A673 (cell line): ENCODE measurements at regions not wholly inside any gene's neighbourhood (a gene's known extent, or its start where the extent isn't known, plus 50 kb on each side); places are given as distances from the start of the nearest gene placed in this dataset.

Source experiments
- BruUV-seq: library from RNA; stranded (reverse); fragments of 400-500 nt; replicated peaks from 2 replicates; lab custom pipeline; 2021; lab: Mats Ljungman, UMichigan
- CTCF ChIA-PET: fragments of 300-600 bp; sonication (Branson Sonifier 250); formaldehyde crosslinking; loops from one replicate; lab custom pipeline; 2022; ENCODE audit warnings: antibody characterized with exemption; lab: Charles Lee
- POLR2A ChIA-PET: fragments of 300-600 bp; sonication (Branson Sonifier 250); formaldehyde crosslinking; loops from one replicate; lab custom pipeline; 2022; ENCODE audit warnings: antibody characterized with exemption; ENCODE audit not compliant: low non-redundant PET; lab: Charles Lee
- DNase-seq: peaks from one replicate; pipeline ENCODE4 v3.0.0-alpha.2; 2015; ENCODE audit warnings: low spot score
- H3K27ac ChIP-seq: fragments of 200-600 bp; sonication (generic); 2 replicates; pipeline ENCODE4 v1.5.1; 2016; ENCODE audit warnings: mixed run types, low read depth, mild to moderate bottlenecking, mixed read lengths, antibody characterized with exemption, low read length; ENCODE audit not compliant: poor library complexity, severe bottlenecking
- H3K27me3 ChIP-seq: fragments of 200-600 bp; sonication (generic); replicated peaks from 2 replicates; pipeline ENCODE4 v1.6.1; 2017; ENCODE audit warnings: mixed run types, low read depth, mild to moderate bottlenecking, mixed read lengths, antibody characterized with exemption, low read length; ENCODE audit not compliant: insufficient read depth, poor library complexity
- H3K36me3 ChIP-seq: fragments of 200-600 bp; sonication (generic); 2 replicates; pipeline ENCODE4 v1.6.1; 2016; ENCODE audit warnings: mixed run types, mild to moderate bottlenecking, mixed read lengths, antibody characterized with exemption, low read length; ENCODE audit not compliant: insufficient read depth, poor library complexity, severe bottlenecking
- H3K4me1 ChIP-seq: fragments of 200-600 bp; sonication (generic); 2 replicates; pipeline ENCODE4 v1.6.1; 2017; ENCODE audit warnings: mixed run types, mild to moderate bottlenecking, mixed read lengths, antibody characterized with exemption, low read length; ENCODE audit not compliant: insufficient read depth, poor library complexity, severe bottlenecking
- H3K4me3 ChIP-seq: fragments of 200-600 bp; sonication (generic); 2 replicates; pipeline ENCODE4 v1.5.1; 2016; ENCODE audit warnings: low read depth, mixed run types, mild to moderate bottlenecking, mixed read lengths, low read length; ENCODE audit not compliant: poor library complexity, severe bottlenecking
- H3K9me3 ChIP-seq: fragments of 200-600 bp; sonication (generic); 2 replicates; pipeline ENCODE4 v1.6.1; 2016; ENCODE audit warnings: mixed run types, low read depth, mild to moderate bottlenecking, mixed read lengths, antibody characterized with exemption, low read length; ENCODE audit not compliant: poor library complexity, severe bottlenecking
- CTCF ChIP-seq: fragments of 300-800, 200-600 bp; sonication (generic); conservative IDR thresholded peaks from 2 replicates; pipeline ENCODE4 v1.5.1; 2017; ENCODE audit warnings: low read depth, mild to moderate bottlenecking, antibody characterized with exemption, low read length, moderate library complexity, mixed read lengths
- EZH2 ChIP-seq: fragments of 200-600 bp; sonication (generic); IDR thresholded peaks from 2 replicates; pipeline ENCODE4 v1.6.1; 2017; ENCODE audit warnings: borderline replicate concordance, low read depth, mild to moderate bottlenecking, mixed read lengths, antibody characterized with exemption, low read length; ENCODE audit not compliant: poor library complexity, severe bottlenecking
- intact Hi-C: fragments of 100-400 bp; cut with micrococcal nuclease; formaldehyde crosslinking; loops from one replicate; pipeline ENCODE4 v1.10.0; 2022; ENCODE audit not compliant: unreplicated experiment

DNA sequence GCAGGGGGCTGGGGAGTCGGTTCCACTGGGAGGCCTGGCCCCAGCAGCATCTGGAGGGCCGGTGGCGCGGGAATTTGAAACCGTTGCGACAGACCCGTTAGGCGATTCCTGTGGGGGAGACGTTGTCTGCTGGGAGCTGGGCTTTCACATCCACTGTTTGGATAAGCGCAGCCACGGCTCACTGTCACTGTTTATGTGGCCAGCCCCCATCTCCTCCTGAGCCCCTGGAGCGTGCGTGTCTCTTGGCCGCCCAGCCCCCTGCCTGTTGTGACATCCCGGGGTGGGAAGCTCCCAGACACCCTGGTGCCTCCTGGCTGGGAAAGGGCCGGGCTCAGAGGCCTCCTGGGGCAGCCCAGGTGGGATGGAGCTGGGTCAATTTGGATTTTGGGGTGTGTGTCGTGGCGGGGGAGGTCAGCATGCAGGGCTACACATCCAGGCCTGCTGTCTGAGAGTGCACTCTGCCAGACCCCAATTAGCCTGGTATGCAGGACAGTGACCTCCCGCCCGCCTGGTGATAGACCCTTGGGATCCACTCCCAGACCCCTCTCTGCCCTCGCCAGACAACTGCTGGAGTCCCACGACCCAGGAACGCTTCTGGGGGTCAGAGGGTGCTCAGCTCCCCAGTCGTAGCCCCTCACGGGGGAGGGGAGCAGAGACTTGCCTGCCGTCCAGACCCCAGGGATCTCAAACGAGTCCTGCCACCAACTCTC is 62.0 kb upstream of the RNU6ATAC start:
- H3K9me3 ChIP-seq = no peaks in the 10 kb centered on the region
- peak; percentile 26 for DNase-seq
- CTCF ChIA-PET = no interaction called here
- no peaks in the 10 kb centered on the region for H3K36me3 ChIP-seq
- POLR2A ChIA-PET = interaction anchor here (0.6 kb wide), 1 partner anchor 47 kb away, joined by 5 read pairs; no protein-coding TSS in a partner anchor
- peaks cover 9% of the 10 kb centered on the region for H3K4me1 ChIP-seq
- no peak for TF ChIP-seq CTCF
- no peak for TF ChIP-seq EZH2
- BruUV-seq = no TSS peak
- H3K27me3 ChIP-seq = no peaks in the 10 kb centered on the region
- intact Hi-C loops = no loop called here
- no peak overlapping the region for H3K4me3 ChIP-seq
- H3K27ac ChIP-seq = no peak overlapping the region

GRCh38 chr9:134227451-134228411 is 63.4 kb upstream of the RNU6ATAC start:
- H3K9me3 ChIP-seq = no peaks in the 10 kb centered on the region
- POLR2A ChIA-PET = no interaction called here
- no peak for DNase-seq
- intact Hi-C loops = no loop called here
- BruUV-seq = no TSS peak
- CTCF ChIA-PET = no interaction called here
- H3K4me3 ChIP-seq = no peak overlapping the region
- H3K4me1 ChIP-seq = peaks cover 9% of the 10 kb centered on the region
- no peaks in the 10 kb centered on the region for H3K27me3 ChIP-seq
- H3K27ac ChIP-seq = no peak overlapping the region
- TF ChIP-seq EZH2 (no peak), CTCF (no peak)
- H3K36me3 ChIP-seq = no peaks in the 10 kb centered on the region

GRCh38 chr9:134228649-134229048 is 64.3 kb upstream of the RNU6ATAC start:
- Histone ChIP-seq H3K36me3 (no peaks in the 10 kb centered on the region), H3K4me3 (no peak overlapping the region), H3K4me1 (peaks cover 9% of the 10 kb centered on the region), H3K9me3 (no peaks in the 10 kb centered on the region), H3K27ac (no peak overlapping the region), H3K27me3 (no peaks in the 10 kb centered on the region)
- ChIA-PET CTCF (no interaction called here), POLR2A (no interaction called here)
- intact Hi-C loops = no loop called here
- TF ChIP-seq EZH2 (no peak), CTCF (no peak)
- DNase-seq = no peak
- no TSS peak for BruUV-seq
